Body of pancreas (tissue), 4 donors: ENCODE measurements at regions not wholly inside any gene's neighbourhood (a gene's known extent, or its start where the extent isn't known, plus 50 kb on each side); places are given as distances from the start of the nearest gene placed in this dataset.

ENCODE experiments used
- ATAC-seq: fragments of 150-250 bp; one replicate; pipeline ENCODE4 v1.9.1; 2016
- DNase-seq, 4 donors: peaks; one replicate each; pipeline ENCODE4 v3.0.0-alpha.2; 2019
- H3K27ac ChIP-seq, 4 donors: fragments of 200-600 bp; sonication (generic); 1 replicate in 3 of 4; 2 replicates in 1 of 4; pipeline versions ENCODE4 v1.5.1 to v1.6.1; 2016 to 2019; ENCODE audit warnings: mild to moderate bottlenecking in 1 of 4, mixed read lengths in 1 of 4, moderate library complexity in 1 of 4
- H3K27me3 ChIP-seq, 2 donors: fragments of 200-600 bp; sonication (generic); one replicate each; pipeline ENCODE4 v1.6.0; 2016; ENCODE audit warnings: mild to moderate bottlenecking in 1 of 2
- H3K36me3 ChIP-seq, 2 donors: fragments of 200-600 bp; sonication (generic); replicated peaks in 1 of 2; 2 replicates each; pipeline ENCODE4 v1.5.1; 2016; ENCODE audit warnings: low read depth in 2 of 2; ENCODE audit not compliant: insufficient read depth in 1 of 2
- H3K4me1 ChIP-seq: fragments of 200-600 bp; sonication (generic); one replicate; pipeline ENCODE4 v1.6.0; 2016
- H3K4me3 ChIP-seq, 2 donors: fragments of 200-600 bp; sonication (generic); 1 replicate in 1 of 2; 2 replicates in 1 of 2; pipeline ENCODE4 v1.5.1; 2016 to 2019
- H3K9me3 ChIP-seq, 3 donors: fragments of 200-600 bp; sonication (generic); 1 replicate in 2 of 3; 2 replicates in 1 of 3; pipeline ENCODE4 v1.5.1; 2016
- POLR2A ChIP-seq, 3 donors: fragments of 450-650 bp; IDR thresholded peaks; one replicate each; pipeline ENCODE4 v1.6.1; 2016; ENCODE audit warnings: antibody characterized with exemption in 3 of 3, mild to moderate bottlenecking in 2 of 3
- WGBS, 2 donors: methylation state at CpG; one replicate each; pipeline ENCODE4 v1.1.5; 2017; 5-methylcytosine and 5-hydroxymethylcytosine counted together
- intact Hi-C: fragments of 100-400 bp; cut with DNase I; formaldehyde crosslinking; loops from one replicate; pipeline ENCODE4 v1.15.1; 2023
- TF ChIP-seq, protein P1 (sequence below), 7 experiments: fragments of 450-650 bp in 4 of 7; fragments of 200-600 bp in 3 of 7; sonication (generic) in 3 of 7; IDR thresholded peaks; one replicate each; pipeline ENCODE4 v1.5.1; 2016 to 2019; ENCODE audit warnings: antibody characterized with exemption in 7 of 7

DNA sequence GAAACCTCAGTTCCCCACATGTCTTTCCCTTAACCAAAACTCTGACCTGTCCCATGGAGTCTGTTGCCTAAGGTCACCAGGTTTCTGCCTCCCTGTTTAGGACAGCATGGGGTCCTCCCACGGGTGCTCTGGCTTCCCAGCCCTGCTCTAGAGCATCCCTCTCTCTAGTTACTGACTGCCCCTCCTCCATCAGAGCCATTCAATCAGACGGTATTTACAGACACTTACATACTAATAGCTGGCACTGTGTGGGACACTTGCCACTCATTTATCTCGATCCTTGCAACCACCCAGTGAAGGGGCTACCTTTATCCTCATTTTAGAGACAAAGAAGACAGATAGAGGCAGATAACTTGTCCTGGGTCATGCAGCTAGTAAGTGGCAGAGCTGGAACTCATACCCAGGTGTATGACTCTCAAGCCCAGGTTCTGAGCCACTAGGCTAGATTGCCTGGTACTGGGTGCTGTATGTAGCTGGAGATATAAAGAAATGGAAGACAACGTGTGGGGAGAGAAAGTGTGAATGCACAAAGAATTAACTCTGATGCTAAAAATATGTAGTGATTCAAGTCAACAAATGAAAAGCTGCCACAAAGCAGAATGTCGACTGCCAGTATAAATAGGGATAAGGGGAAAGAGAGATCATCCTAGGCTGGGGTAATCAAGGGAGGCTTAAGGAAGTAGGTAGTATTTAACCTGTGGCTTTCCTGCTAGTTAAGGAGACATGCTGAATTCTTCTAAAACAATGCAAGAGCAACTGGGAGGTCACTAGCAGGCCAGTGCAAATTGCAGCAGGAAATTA, 52.5 kb upstream of the PDE8B start:
- no peaks in the 10 kb centered on the region for H3K36me3 ChIP-seq
- intact Hi-C loops: no loop called here
- ATAC-seq: no peak
- H3K27me3 ChIP-seq: no peaks in the 10 kb centered on the region
- no peaks in the 10 kb centered on the region for H3K9me3 ChIP-seq
- TF ChIP-seq POLR2A (IDR thresholded peaks at IDR 0.05): no peak
- TF ChIP-seq, protein P1, sequence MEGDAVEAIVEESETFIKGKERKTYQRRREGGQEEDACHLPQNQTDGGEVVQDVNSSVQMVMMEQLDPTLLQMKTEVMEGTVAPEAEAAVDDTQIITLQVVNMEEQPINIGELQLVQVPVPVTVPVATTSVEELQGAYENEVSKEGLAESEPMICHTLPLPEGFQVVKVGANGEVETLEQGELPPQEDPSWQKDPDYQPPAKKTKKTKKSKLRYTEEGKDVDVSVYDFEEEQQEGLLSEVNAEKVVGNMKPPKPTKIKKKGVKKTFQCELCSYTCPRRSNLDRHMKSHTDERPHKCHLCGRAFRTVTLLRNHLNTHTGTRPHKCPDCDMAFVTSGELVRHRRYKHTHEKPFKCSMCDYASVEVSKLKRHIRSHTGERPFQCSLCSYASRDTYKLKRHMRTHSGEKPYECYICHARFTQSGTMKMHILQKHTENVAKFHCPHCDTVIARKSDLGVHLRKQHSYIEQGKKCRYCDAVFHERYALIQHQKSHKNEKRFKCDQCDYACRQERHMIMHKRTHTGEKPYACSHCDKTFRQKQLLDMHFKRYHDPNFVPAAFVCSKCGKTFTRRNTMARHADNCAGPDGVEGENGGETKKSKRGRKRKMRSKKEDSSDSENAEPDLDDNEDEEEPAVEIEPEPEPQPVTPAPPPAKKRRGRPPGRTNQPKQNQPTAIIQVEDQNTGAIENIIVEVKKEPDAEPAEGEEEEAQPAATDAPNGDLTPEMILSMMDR (IDR thresholded peaks at IDR 0.05): no peak
- no peak overlapping the region for H3K27ac ChIP-seq
- H3K4me3 ChIP-seq: no peak overlapping the region
- no peak for DNase-seq
- H3K4me1 ChIP-seq: no peaks in the 10 kb centered on the region
- WGBS, 2 donors: 55 to 59% methylated on average over 5 of the region's 5 CpGs

DNA sequence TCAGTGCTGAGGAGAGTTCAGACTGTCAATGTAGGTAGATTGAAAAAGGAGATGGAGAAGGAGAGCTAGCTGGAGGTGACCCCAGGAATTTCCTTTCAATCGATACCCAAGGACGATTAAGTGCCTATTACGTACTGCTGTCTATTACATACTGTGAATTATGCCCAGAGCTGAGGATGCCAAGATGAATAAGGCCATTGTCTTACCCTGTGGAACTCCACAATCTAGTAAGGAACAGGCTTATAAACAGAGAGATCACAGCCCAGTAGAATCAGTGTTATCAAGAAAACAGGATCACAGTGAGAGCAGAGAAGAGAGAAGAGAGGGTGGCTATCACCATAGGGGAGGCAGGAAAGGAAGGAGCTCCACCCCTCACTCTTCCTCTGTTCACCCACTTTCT, 54.1 kb upstream of the PDE8B start:
- Histone ChIP-seq H3K36me3 (no peaks in the 10 kb centered on the region), H3K4me1 (peaks cover 5% of the 10 kb centered on the region), H3K9me3 (no peaks in the 10 kb centered on the region), H3K27me3 (no peaks in the 10 kb centered on the region), H3K4me3 (no peak overlapping the region), H3K27ac (no peak overlapping the region)
- TF ChIP-seq, protein P1 (IDR thresholded peaks at IDR 0.05): no peak
- no peak for TF ChIP-seq POLR2A (IDR thresholded peaks at IDR 0.05)
- no peak for DNase-seq
- no peak for ATAC-seq
- intact Hi-C loops: no loop called here
- WGBS, 2 donors: 62 to 63% methylated on average over 3 of the region's 3 CpGs

DNA sequence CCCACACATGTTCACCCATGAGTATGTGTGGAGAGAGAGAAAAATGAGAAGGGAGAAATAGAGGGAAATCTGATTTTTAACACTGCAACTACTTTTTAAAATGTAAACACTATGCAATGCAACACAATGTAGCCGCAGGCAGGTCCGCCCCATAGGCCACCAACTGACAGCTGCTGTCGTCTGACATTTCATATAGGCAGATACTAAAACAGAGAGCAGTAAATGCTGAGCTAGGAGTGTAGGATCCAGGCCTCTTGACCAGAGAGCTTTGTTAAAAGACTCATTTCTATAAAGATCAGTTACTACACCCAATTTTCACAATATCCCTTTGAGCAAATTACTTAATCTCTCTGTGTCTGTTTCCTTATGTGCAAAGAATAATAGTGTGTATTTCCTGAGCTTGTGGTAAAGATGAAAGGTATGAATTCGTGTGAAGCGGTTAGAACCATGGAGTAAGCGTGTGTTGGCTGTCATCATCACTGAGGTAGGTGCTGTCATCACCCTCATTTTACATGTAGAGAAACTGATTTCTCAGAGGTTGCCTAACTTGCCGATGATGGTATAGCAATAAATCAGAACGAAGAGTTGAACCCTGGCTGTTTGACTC, 55.2 kb upstream of the PDE8B start:
- Histone ChIP-seq H3K4me1 (peaks cover 5% of the 10 kb centered on the region), H3K27me3 (no peaks in the 10 kb centered on the region), H3K36me3 (no peaks in the 10 kb centered on the region), H3K27ac (no peak overlapping the region), H3K9me3 (no peaks in the 10 kb centered on the region), H3K4me3 (no peak overlapping the region)
- no peak for DNase-seq
- no peak for ATAC-seq
- 81 to 83% methylated on average over 8 of the region's 8 CpGs for WGBS, 2 donors
- intact Hi-C loops: no loop called here
- TF ChIP-seq POLR2A (IDR thresholded peaks at IDR 0.05): no peak
- TF ChIP-seq, protein P1 (IDR thresholded peaks at IDR 0.05): no peak

DNA sequence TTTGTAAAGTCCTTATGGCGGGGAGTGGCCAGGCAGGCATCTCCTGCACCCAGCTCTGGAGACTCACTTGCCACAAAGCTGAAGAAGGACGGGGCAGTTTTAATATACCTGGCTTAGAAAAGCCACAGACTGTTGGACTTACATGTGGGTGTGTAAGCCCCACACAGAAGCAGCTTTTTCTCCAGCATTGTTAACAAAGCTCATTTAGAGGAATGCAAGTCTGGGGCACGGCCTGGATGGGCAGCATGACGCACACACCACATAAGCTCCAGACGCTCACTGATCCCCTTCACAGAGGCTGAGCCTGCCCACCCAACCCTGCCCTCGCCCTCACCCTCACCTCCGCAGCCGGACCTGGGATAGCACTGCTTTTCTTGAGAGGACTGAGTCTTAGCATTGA, 58.0 kb upstream of the PDE8B start:
- H3K9me3 ChIP-seq: no peaks in the 10 kb centered on the region
- no peak overlapping the region for H3K27ac ChIP-seq
- peaks cover 5% of the 10 kb centered on the region for H3K4me1 ChIP-seq
- no peak overlapping the region for H3K4me3 ChIP-seq
- no peak for TF ChIP-seq POLR2A (IDR thresholded peaks at IDR 0.05)
- TF ChIP-seq, protein P1 (IDR thresholded peaks at IDR 0.05): no peak
- DNase-seq: no peak
- intact Hi-C loops: no loop called here
- H3K27me3 ChIP-seq: no peaks in the 10 kb centered on the region
- H3K36me3 ChIP-seq: no peaks in the 10 kb centered on the region
- 92 to 93% methylated on average over 7 to 8 of the region's 8 CpGs for WGBS, 2 donors
- no peak for ATAC-seq
